GM12878 (cell line): ENCODE measurements at regions not wholly inside any gene's neighbourhood (a gene's known extent, or its start where the extent isn't known, plus 50 kb on each side); places are given as distances from the start of the nearest gene placed in this dataset.

Source experiments
- ATAC-seq: fragments of 200-7000 bp; cut with Tn5 transposase; 3 replicates; pipeline ENCODE4 v1.9.1; 2020; ENCODE audit warnings: mild to moderate bottlenecking, moderate library complexity
- BruUV-seq: library from RNA; stranded (reverse); fragments of 400-500 nt; replicated peaks from 2 replicates; lab custom pipeline; 2021; lab: Mats Ljungman, UMichigan
- CTCF ChIA-PET: fragments of 300-600 bp; sonication (Branson Sonifier 250); formaldehyde crosslinking; extraction: SDS; loops from one replicate; lab custom pipeline; 2021; ENCODE audit warnings: inconsistent platforms; lab: Yijun Ruan, JAX
- POLR2A ChIA-PET: fragments of 350-600 bp; formaldehyde crosslinking; extraction: SDS; loops from one replicate; lab custom pipeline; 2021; ENCODE audit warnings: inconsistent platforms; lab: Charles Lee
- RAD21 ChIA-PET: fragments of 300-600 bp; sonication (Branson Sonifier 250); formaldehyde crosslinking; loops from one replicate; lab custom pipeline; 2023; ENCODE audit warnings: antibody characterized with exemption; ENCODE audit not compliant: unreplicated experiment; lab: Charles Lee
- SMC1A ChIA-PET: fragments of 300-600 bp; sonication (Branson Sonifier 250); formaldehyde crosslinking; loops from one replicate; lab custom pipeline; 2023; ENCODE audit not compliant: unreplicated experiment, uncharacterized antibody; lab: Charles Lee
- DNase-seq: peaks from one replicate; pipeline ENCODE4 v3.0.0-alpha.2; 2011; ENCODE audit warnings: low read depth, low spot score
- FAIRE-seq: peaks from 3 replicates; lab custom pipeline; 2011; peaks lifted over from hg19 to GRCh38; lab: Jason Lieb, UNC
- H2AFZ ChIP-seq: 2 replicates; pipeline ENCODE4 v1.6.0; 2011; ENCODE audit warnings: low read depth, low read length, control low read depth; ENCODE audit not compliant: control insufficient read depth
- H3K27ac ChIP-seq: 2 replicates; pipeline ENCODE4 v1.5.1; 2011; ENCODE audit warnings: control low read depth; ENCODE audit not compliant: control insufficient read depth, insufficient read depth
- H3K27me3 ChIP-seq, 2 experiments: replicated peaks in 1 of 2; 2 replicates each; pipeline versions ENCODE4 v1.6.0 to v1.6.1; 2011; ENCODE audit warnings: low read length in 1 of 2; ENCODE audit not compliant: control insufficient read depth in 2 of 2, insufficient read depth in 2 of 2
- H3K36me3 ChIP-seq, 2 experiments: 2 replicates each; pipeline ENCODE4 v1.5.1; 2011; ENCODE audit warnings: low read length in 1 of 2; ENCODE audit not compliant: control insufficient read depth in 2 of 2, insufficient read depth in 2 of 2
- H3K4me1 ChIP-seq: 2 replicates; pipeline ENCODE4 v1.6.1; 2011; ENCODE audit warnings: mild to moderate bottlenecking, low read length, moderate library complexity, mixed read lengths; ENCODE audit not compliant: control insufficient read depth, insufficient read depth
- H3K4me2 ChIP-seq: 2 replicates; pipeline ENCODE4 v1.6.0; 2011; ENCODE audit warnings: control low read depth; ENCODE audit not compliant: control insufficient read depth, insufficient read depth
- H3K4me3 ChIP-seq: fragments of 200-600 bp; sonication (generic); 2 replicates; pipeline ENCODE4 v1.5.1; 2016
- H3K79me2 ChIP-seq: 2 replicates; pipeline ENCODE4 v1.6.0; 2011; ENCODE audit warnings: low read length; ENCODE audit not compliant: control insufficient read depth, insufficient read depth
- H3K9ac ChIP-seq: 2 replicates; pipeline ENCODE4 v1.8.0; 2011; ENCODE audit warnings: low read length, control low read depth, mixed read lengths; ENCODE audit not compliant: control insufficient read depth, insufficient read depth
- H3K9me3 ChIP-seq: replicated peaks from 3 replicates; pipeline ENCODE4 v1.5.1; 2011; ENCODE audit warnings: mild to moderate bottlenecking, low read length; ENCODE audit not compliant: control insufficient read depth, insufficient read depth
- H4K20me1 ChIP-seq: 2 replicates; pipeline ENCODE4 v1.6.0; 2011; ENCODE audit not compliant: control insufficient read depth, insufficient read depth
- CBX3 ChIP-seq: fragments of 200-600 bp; sonication (generic); IDR thresholded peaks from 2 replicates; pipeline ENCODE4 v1.6.1; 2016; ENCODE audit warnings: low read depth, borderline replicate concordance
- CREM ChIP-seq: IDR thresholded peaks from 2 replicates; pipeline ENCODE4 v1.6.1; 2014; ENCODE audit warnings: antibody characterized with exemption, low read depth
- E2F8 ChIP-seq: fragments of 450-650 bp; IDR thresholded peaks from 2 replicates; pipeline ENCODE4 v1.6.1; 2018; ENCODE audit warnings: mild to moderate bottlenecking, low read depth, moderate library complexity; ENCODE audit not compliant: partially characterized antibody
- GATAD2B ChIP-seq: fragments of 450-650 bp; conservative IDR thresholded peaks from 2 replicates; pipeline ENCODE4 v1.6.1; 2017; ENCODE audit warnings: low read depth, mild to moderate bottlenecking, moderate library complexity
- HCFC1 ChIP-seq: fragments of 150-350 bp; IDR thresholded peaks from 2 replicates; pipeline ENCODE4 v1.6.1; 2014; ENCODE audit warnings: low read length
- IRF3 ChIP-seq: fragments of 450-650 bp; IDR thresholded peaks from 2 replicates; pipeline ENCODE4 v1.6.1; 2014; ENCODE audit warnings: mild to moderate bottlenecking
- IRF5 ChIP-seq: fragments of 450-650 bp; IDR thresholded peaks from 2 replicates; pipeline ENCODE4 v1.6.1; 2017; ENCODE audit warnings: borderline replicate concordance
- NFXL1 ChIP-seq: fragments of 450-650 bp; IDR thresholded peaks from 2 replicates; pipeline ENCODE4 v1.6.1; 2017; ENCODE audit warnings: antibody characterized with exemption, mild to moderate bottlenecking, borderline replicate concordance
- NR2C1 ChIP-seq: fragments of 450-650 bp; IDR thresholded peaks from 2 replicates; pipeline ENCODE4 v1.6.1; 2017; ENCODE audit warnings: antibody characterized with exemption, mild to moderate bottlenecking, moderate library complexity
- POLR2AphosphoS2 ChIP-seq: IDR thresholded peaks from 2 replicates; pipeline ENCODE4 v1.6.1; 2011; ENCODE audit warnings: low read depth, mild to moderate bottlenecking, low read length, improper control_type of control experiment, moderate library complexity
- RAD21 ChIP-seq: IDR thresholded peaks from 2 replicates; pipeline ENCODE4 v1.6.1; 2011; ENCODE audit warnings: mild to moderate bottlenecking, low read depth, low read length, moderate library complexity; ENCODE audit not compliant: insufficient read depth
- SIX5 ChIP-seq: IDR thresholded peaks from 2 replicates; pipeline ENCODE4 v1.6.1; 2011; ENCODE audit warnings: mild to moderate bottlenecking, low read depth, low read length, moderate library complexity; ENCODE audit not compliant: severe bottlenecking
- TBL1XR1 ChIP-seq: IDR thresholded peaks from 2 replicates; pipeline ENCODE4 v1.6.1; 2012; ENCODE audit warnings: low read depth, low read length, improper control_type of control experiment
- TCF12 ChIP-seq: IDR thresholded peaks from 2 replicates; pipeline ENCODE4 v1.6.1; 2011; ENCODE audit warnings: low read depth, mild to moderate bottlenecking, low read length
- USF2 ChIP-seq: IDR thresholded peaks from 2 replicates; pipeline ENCODE4 v1.6.1; 2011; ENCODE audit warnings: low read depth, low read length, improper control_type of control experiment, borderline replicate concordance
- WRNIP1 ChIP-seq: IDR thresholded peaks from 2 replicates; pipeline ENCODE4 v1.6.1; 2011; ENCODE audit warnings: low read depth, low read length, improper control_type of control experiment, borderline replicate concordance
- in situ Hi-C: fragments of 300-500 bp; cut with MboI; formaldehyde crosslinking; loops from 9 replicates; pipeline ENCODE4 v1.14.3; 2018; ENCODE audit warnings: mixed read lengths
- intact Hi-C: fragments of 100-400 bp; cut with micrococcal nuclease; formaldehyde crosslinking; loops from one replicate; pipeline ENCODE4 v1.14.2; 2022; ENCODE audit not compliant: unreplicated experiment

GRCh38 chr12:30450226-30450625, 245.4 kb downstream of the IPO8 start:
- TF ChIP-seq WRNIP1 (no peak), NFXL1 (no peak), USF2 (no peak), IRF3 (no peak), E2F8 (no peak), IRF5 (no peak), TBL1XR1 (no peak), HCFC1 (no peak), GATAD2B (no peak), CBX3 (no peak), RAD21 (no peak), SIX5 (no peak), NR2C1 (no peak), POLR2AphosphoS2 (no peak), TCF12 (no peak), CREM (no peak)
- Histone ChIP-seq H3K9me3 (no peaks in the 10 kb centered on the region), H3K27me3 (no peaks in the 10 kb centered on the region), H4K20me1 (no peaks in the 10 kb centered on the region), H3K9ac (no peak overlapping the region), H3K4me1 (no peaks in the 10 kb centered on the region), H2AFZ (no peak overlapping the region), H3K36me3 (no peaks in the 10 kb centered on the region), H3K4me2 (no peak overlapping the region), H3K4me3 (no peak overlapping the region), H3K79me2 (no peaks in the 10 kb centered on the region), H3K27ac (no peak overlapping the region)
- ChIA-PET POLR2A (no interaction called here), CTCF (no interaction called here), RAD21 (no interaction called here), SMC1A (no interaction called here)
- no peak for ATAC-seq
- no peak for DNase-seq
- in situ Hi-C loops (no loop called here), intact Hi-C loops (no loop called here)
- no TSS peak for BruUV-seq
- FAIRE-seq: no peak
